GM21786 (cell line): ENCODE measurements at regions not wholly inside any gene's neighbourhood (a gene's known extent, or its start where the extent isn't known, plus 50 kb on each side); places are given as distances from the start of the nearest gene placed in this dataset.
"Not testable (repeated sequence)": the region's sequence is repeated elsewhere in the genome, so short reads cannot be mapped to it uniquely, and the experiment has no call there.

Experiments used
- ATAC-seq: cut with Tn5 transposase; IDR thresholded peaks from one replicate; pipeline ENCODE4 v1.9.1; 2021; ENCODE audit not compliant: unreplicated experiment

DNA sequence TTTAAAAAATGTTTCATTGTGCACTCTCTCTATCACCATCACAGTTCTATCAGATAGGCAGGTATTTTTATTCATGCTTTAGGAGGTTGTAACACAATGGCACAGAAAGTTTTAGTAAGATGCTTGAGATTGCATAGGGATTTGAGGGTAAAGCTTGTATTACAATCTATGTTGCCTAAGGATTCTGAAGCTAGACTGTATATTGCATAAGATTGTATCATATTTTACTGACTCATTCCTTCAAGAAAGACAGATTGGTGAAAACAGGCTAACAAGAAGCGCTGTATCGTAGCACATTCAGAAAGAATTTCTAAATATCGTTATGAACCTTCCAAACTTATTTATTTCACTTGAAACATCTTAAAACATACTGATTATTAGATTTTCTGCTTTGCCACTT, 577.7 kb downstream of the EBF1 start:
- no peak for ATAC-seq

DNA sequence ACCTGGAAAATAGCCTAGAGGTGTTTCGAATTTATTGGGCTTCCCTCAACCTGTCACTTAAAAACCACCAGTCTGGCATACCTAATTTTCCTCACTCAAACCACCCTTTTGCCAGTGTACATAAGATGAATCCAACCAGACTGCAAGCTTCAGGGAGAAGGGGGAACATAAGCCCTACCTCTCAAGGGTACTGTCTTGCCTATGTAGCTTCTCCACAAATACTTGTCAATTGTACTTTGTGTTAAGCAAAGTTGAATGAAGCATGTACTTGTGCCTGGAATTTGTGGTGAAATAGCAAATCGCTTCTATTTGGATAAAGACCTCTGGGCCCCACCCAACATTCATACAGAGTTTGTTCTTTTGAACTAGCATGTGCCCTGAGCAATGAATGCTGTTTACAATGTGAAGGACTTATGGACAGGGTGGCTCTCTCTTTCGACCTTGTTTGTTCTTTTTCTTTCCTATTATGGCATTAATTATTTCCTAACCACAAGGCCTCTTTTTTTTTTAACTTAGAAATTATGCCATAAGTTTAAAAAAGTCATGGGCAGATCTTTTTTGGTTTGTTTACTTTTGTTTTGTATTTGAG, 580.2 kb downstream of the EBF1 start:
- ATAC-seq, result no peak

DNA sequence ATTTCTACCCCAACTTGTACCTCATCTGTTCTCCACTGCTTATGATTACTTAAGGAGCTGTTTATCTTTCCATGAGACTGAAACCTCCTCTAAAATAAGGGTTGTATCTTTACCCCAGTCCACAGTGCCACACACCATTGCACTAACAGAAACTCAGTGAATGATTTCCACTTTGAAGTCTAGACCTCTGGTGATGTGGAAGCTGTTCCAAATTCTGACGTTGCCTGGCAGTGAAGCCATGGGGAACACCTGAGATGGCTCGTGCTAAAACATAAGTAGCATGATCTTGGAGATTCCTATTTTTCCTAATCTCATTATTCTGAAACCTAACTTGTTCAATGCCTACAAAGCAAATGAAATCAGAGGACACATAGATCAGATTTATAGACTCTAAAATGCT, 583.2 kb downstream of the EBF1 start:
- no peak for ATAC-seq

DNA sequence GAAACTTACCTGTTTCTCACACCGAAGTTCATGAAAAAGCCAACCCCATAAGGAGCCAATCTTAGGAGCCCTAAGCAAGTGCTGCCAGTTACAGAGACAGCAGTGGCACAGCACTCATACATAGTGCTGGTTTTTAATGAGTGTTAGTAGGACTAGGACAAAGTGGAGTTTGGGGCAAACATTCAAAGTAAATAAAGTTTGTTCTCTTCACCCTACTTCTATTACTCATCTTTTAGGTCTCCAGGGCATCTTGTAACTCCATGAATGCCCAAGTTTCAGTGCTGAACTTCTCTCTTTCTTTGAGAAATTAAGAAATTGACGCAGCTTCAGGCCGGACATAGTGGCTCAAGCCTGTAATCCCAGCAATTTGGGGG, 584.7 kb downstream of the EBF1 start:
- no peak for ATAC-seq

DNA sequence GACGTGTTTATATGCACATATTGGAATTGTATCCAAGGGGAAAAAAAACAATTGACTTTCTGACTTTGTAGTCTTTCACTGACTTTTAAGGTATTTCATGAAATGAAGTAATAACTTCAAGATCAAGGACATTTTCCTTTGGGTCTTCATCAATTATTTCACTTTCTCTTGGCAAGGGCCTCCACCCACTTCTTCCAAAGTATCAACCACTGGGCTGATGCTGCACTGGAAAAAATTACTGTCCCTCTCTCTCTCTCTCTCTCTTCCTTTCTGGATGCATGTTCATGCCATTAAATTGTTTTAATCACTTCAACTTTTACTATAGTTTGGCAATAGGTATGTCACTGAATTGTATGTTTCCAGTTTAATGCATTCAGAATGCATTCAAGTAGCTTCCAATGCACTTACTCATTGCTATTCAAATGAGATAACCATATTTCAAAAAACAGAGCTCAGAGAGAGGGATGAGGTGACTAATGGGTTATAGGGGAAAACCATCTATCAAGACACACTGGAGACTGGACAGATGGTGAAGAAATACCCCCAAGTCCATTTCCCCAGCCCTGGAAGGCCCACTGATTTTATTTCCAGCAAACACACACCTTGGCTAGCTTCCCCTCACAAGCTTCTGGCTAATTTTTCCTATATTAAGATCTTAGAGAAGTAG, 585.3 kb downstream of the EBF1 start:
- ATAC-seq, result no peak

DNA sequence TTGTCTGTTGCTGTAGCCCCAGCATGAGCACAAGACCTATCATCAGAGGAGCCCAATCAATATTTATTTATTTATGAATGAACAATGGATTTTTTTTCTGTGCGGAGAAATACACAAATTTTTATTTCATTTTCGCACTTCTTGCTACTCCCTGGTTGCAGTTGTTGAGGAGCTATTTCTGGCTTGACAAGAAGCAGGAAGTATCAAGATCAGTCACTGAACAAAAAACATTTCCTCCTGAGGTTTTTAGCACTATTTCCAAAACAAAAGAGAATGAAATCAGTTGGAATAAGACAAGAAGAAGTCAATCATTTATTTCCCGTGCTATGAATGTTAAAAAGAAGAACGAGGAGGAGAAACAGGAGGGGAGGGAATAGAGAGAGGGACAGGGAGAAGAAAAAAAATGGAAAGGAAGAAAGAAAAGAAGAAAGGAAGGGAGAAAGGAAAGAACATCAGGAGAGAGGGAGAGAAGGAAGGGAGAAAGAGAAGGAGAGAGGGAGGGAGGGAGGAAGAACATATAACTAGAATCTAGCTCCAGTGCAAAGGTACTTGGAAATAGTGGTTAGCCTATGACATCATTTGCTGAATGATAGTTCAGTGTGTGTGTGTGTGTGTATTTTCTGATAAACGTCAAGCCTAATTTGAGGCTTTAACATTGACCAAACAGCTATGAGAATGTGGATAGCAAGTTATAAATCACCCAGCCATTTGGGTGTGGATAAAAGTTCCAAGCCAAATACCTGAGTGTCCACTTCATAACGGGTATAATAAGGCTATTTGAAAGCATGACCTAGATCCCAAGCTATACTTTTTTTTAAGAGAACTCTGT, 586.0 kb downstream of the EBF1 start:
- ATAC-seq, result no peak

DNA sequence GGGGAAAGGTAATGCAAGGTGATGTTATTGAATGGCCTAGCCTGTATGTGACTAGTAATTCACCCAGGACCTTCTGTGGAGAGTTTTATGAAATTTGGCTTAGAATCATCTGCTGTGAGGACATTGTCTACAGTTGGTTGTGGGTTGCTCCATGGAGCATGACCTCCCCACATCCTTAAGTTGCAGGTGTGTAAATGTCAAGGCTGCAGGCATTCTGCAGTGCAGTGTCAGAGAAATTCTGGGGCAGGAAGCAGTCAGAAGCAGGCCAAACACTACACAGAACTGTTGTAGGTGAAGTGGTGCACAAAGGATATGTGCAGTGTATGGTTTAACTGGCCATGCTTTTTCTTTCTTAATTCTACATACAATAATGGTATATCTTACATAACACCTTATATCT, 588.3 kb downstream of the EBF1 start:
- peak; percentile 93 for ATAC-seq

DNA sequence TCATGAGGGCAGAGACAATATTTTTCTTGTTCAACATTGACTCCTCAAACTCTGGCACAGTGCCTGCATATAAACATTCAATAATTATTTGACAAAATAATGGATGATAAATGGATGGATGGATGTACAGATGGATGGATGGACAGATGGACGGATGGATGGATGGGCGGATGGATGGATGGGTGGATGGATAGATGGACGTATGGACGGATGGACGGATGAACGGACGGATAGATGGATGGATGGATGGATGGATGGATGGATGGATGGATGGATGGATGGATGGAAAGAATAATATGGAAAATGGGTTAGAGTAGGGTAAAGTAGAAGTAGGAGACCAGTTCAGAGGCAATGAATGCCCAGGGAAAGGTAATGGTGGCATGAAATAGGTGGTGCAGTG, 589.2 kb downstream of the EBF1 start:
- ATAC-seq, result no peak

DNA sequence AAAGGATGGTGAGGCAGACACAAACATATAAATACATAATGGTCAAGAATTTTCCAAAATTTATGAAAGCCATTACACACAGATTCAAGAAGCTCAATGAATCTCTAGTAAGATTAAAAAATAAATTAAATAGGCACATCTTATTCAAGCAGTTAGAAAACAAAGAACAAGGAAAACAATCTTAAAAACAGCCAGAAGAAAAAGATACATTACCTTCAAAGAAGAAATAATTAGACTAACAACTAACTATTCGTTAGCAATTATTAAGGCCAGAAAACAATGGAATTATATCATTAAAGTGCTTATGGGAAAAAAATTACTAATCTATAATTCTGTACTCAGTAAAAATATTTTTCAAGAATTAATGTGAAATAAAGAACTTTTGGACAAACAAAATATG, 593.1 kb downstream of the EBF1 start:
- ATAC-seq, result no peak

DNA sequence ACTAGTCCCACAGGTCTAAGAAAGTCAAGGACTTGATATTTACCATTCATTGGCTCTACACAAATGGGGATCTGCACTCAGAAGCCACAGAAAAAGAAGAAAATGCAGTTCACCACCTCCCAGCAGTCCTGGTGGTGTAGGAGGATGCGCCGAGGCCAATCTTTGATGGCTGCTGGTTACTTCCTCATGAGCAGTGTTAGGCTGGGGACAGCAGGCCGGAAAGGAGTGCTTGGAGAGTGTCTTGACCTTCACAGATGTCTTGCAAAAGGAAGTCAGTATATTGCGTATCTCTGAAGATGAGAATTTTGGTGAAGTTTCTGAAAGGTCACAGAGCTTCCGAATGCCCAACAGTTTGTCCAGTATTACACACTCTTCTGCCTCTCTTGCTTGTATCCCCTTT, 597.0 kb downstream of the EBF1 start:
- ATAC-seq, result no peak

DNA sequence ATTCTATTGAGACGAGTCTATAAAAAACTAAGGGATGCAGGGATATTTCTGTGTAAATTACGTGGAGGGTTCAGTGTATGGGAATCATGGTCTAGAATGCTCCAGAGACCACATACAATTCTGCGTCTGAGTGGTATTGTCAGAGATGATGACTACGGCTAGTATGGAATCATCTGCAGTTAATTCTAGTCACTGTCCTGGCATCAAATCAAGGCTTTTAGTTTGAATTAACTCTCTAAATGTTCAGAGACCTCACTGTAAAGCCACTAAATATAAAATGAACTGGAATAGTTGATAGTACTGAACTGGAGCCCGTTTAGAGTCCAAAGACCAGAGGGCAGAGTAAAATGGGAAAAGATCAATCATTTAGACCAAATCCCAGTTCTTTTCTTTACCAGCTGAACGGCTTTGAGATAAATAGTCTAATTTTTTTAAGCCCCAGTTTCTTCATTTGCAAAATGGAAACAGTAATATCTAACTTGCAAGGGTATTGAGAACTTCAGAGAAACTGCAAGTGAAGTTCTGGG, 599.8 kb downstream of the EBF1 start:
- ATAC-seq, result no peak

DNA sequence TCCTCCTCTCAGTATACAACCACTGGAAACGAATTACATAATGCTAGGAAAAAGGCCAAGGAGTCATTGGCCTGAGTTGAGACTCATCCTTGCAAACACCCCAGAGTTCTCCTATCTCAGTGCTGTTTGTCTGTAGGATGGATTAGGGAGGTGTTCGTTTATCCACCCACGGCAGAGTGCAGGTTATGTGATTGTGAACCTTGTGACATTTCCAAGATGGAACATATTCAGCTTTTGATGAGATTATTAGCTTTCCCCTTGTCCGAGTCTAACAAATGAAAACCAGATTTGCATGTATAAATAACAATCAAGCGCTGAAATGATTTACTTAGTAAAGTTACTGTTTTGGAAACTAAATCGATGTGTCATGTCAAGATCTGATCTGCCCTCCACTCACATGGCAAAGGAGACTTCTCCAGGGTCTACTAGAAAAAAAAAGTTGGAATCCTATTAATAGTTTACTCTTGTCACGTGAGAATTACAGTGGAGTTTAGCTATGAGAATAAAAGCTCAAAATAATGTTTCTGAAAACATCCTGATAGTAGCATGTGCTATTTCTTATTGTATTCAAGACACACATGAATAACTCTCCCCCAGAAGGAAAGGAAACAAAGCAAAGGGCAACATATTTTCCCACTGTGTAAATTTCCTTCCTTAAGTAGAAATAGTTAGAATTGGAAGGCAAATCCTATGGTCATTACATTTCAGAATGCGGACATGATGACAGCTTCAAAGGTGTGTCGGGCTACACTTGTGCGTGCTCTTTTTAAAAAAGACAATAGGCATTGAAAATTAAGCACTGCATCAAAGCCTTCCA, 600.4 kb downstream of the EBF1 start:
- ATAC-seq, result no peak

DNA sequence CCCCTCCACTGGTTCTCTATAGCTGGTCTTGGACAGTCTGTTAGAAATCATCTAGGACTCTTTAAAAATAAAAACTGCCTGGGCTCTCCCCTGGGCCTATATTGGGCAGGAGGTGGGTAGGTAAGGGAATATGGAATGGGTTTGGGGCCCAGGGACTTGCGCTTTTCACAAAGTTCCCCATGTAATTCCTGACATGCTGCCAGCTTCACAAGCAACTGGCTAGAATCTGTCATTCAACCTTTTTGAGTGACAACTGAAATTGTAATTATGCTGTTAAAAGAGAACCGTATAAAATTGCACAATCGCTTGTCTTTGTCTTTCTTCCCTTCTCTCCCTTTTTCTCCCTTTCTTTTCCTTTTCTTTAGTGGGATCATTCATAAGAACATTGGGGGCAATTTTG, 603.1 kb downstream of the EBF1 start:
- no peak for ATAC-seq

DNA sequence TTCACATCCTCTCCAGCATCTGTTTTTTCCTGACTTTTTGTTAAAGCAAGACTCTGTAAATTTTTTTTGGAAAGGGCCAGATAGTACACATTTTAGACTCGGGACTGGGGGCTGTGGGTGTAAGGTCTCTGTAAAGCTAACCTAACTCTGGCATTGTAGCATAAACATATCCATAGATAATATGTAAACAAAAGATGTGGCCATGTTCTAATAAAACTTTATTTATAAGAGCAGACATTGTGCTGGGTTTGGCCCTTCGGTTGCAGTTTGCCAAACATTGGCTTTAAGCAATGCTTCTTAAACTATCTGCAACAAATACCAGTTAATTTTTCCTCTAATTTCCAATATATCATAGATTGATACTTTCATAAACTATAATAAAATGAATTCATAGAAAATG, 605.2 kb downstream of the EBF1 start:
- no peak for ATAC-seq

DNA sequence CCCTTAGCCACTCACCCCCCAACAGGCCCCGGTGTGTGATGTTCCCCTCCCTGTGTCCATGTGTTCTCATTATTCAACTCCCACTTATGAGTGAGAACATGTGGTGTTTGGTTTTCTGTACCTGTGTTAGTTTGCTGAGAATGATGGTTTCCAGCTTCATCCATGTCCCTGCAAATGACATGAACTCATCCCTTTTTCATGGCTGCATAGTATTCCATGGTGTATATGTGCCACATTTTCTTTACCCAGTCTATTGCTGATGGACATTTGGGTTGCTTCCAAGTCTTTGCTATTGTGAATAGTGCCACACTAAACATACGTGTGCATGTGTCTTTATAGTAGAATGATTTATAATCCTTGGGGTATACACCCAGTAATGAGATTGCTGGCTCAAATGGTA, 605.7 kb downstream of the EBF1 start:
- not testable (repeated sequence) for ATAC-seq

DNA sequence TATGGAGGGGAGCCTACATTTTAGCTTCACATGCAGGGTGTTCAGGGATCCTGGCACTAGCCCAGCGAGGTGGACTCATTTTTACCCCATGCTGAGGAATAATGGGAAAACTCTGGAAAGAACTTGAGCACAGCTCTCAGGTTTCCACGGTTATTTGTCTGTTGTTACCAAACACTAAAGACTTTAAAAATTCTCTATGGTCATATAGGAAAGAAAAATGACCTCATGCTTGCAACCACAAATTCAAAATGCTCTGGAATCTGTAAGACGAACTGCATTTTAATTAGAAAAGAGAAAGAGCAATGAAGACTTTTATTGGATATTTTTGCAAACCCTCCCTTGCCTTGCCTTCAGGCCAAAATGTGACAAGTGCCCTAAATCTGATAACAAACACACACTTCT, 606.9 kb downstream of the EBF1 start:
- no peak for ATAC-seq

DNA sequence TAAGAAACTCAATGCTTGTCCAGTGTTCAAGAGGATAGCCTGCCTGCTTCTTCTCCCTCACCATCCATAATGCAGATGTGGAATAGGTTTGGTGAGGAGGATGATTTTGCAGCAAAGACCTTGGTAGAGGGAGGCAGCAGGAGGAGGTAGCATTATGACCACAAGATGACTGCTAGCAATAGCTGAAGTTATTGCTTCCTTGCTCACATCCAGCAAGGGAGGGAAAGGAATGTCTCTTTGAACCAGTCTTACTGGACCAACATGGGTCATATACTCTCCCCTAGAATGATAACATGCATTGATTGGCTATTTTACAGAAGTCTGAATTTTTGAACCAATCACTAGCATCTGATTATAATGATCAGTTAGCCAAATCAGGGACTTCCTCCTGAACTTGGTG, 607.6 kb downstream of the EBF1 start:
- no peak for ATAC-seq

DNA sequence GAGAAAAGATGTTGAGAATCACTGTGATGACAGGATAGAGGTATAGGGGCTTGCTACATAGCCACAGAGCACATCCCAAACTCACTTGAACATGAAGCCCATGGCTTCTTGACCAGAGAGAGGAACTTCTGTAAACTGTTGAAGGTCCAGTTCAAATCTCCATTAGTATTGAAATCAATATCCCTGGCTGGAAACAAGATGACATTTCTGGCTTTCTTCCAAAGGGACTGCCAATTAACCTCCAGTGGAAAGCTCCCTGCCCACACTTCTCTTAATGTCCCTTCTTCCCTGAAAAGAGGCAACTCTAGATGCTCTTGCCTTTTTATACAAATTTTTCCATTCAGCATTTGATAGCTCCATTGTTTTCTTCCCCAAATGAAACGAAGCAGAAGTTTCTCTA, 612.1 kb downstream of the EBF1 start:
- no peak for ATAC-seq

DNA sequence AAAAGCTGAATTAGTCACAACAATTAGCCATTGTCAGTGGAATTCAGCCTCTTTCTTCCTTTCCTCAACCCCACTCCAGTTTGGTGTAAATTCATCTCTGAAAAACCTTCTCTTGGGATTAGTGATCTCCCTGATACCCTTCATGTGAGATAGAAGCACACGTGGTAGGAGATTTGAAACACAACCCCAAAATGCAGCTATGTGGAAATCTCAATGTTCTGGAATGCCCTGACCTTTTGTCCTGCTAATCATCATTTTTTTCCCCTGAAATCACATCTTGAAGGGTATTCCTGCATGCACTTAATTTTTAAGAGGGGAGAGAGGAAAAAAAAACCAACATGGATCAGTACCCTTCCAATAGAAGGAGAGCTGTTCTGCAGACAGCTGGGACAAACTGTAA, 612.6 kb downstream of the EBF1 start:
- no peak for ATAC-seq

DNA sequence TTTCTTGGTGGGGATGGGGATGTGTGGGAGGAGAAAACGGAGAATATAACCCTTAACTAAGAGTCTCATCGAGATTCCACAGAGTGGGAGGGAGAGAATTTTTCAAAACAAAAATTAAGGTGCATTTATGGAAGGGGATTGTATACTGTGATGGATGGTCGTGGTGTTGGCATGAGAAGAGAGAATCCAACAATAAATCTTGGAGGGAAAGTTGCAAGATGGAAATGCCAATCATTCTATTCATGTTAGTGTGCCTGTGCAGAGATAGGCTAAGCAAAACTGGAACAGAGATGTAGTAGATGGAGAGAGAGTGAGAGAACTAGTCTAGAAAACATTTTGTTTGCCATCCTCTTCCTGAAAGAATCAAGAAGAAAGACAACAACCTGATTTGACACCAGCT, 613.1 kb downstream of the EBF1 start:
- no peak for ATAC-seq

DNA sequence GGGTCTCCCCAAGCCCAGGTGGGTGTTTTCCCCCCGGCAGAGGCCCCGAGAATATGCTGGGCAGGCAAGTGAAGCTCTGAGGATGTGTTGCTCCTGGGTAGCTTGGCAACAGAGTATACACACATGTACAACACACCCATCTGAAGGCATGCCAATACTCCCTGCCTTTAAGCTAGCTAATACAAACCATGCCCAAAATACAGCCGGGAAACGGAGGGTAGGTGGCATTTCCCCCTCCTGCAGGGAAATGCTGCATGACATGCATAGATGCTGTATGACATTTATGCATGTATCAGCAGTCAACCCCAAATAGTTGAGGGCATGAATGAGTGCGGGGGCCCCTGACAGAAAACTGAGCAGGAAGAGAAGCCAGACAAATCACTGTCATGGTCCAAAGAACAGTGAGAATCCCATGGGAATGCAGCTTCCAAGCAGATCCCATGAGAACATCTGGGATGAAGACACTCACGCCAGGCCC, 614.1 kb downstream of the EBF1 start:
- ATAC-seq, result no peak
